ENCODE measurements at regions not wholly inside any gene's neighbourhood (a gene's known extent, or its start where the extent isn't known, plus 50 kb on each side); places are given as distances from the start of the nearest gene placed in this dataset.
A peak's percentile ranks its signal among the peaks of the same experiment; 100 is the strongest.

DNA sequence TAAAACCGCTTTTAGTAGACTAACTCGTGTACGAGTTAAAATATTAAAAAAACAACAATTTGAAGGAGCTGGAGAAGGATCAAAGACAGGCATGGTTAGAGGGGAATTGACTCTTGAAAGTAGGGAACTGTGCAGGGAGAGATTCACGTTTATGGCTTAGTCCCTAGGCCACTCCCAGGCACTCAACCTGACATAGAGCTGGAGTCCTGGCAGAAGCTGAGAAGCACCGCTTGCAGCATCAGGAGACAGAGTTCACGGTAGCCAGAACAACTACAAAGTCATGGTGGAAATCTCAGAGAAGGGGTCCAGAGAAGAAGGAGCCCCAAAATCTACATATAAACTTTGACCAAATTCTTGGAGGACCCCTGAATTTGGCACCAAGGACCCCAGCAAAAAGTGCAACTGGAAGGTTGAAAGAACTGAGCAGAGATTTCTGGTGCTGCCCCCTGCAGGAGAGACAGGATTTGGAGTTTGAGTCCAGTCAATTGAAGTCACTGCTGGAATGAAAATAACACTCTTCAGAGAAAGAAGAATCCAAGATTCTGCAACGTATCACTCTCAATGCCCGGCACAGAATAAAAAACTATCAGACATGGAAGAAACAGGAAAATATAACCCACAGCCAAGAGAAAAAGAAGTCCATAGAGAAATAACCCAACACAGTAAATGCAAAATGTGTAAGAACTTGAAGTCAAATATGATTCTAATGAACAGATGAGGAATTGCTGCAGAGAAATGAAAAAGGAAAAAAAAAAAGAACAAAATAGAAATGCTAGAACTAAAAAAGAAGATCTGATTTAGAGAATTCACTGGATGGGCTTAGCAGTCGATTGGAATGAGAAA is 493.3 kb upstream of the PODXL start:
- no peak for DNase-seq (ENCODE audit: low spot score)
- in situ Hi-C loops (cut with MboI; ENCODE audit: low sequenced_read_pairs, unreplicated experiment) = no loop called here
- TF ChIP-seq, protein P1, sequence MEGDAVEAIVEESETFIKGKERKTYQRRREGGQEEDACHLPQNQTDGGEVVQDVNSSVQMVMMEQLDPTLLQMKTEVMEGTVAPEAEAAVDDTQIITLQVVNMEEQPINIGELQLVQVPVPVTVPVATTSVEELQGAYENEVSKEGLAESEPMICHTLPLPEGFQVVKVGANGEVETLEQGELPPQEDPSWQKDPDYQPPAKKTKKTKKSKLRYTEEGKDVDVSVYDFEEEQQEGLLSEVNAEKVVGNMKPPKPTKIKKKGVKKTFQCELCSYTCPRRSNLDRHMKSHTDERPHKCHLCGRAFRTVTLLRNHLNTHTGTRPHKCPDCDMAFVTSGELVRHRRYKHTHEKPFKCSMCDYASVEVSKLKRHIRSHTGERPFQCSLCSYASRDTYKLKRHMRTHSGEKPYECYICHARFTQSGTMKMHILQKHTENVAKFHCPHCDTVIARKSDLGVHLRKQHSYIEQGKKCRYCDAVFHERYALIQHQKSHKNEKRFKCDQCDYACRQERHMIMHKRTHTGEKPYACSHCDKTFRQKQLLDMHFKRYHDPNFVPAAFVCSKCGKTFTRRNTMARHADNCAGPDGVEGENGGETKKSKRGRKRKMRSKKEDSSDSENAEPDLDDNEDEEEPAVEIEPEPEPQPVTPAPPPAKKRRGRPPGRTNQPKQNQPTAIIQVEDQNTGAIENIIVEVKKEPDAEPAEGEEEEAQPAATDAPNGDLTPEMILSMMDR (IDR thresholded peaks at IDR 0.05; ENCODE audit: borderline replicate concordance, control extremely low read depth, extremely low read depth, insufficient read depth, missing control alignments) = peak; percentile 64

DNA sequence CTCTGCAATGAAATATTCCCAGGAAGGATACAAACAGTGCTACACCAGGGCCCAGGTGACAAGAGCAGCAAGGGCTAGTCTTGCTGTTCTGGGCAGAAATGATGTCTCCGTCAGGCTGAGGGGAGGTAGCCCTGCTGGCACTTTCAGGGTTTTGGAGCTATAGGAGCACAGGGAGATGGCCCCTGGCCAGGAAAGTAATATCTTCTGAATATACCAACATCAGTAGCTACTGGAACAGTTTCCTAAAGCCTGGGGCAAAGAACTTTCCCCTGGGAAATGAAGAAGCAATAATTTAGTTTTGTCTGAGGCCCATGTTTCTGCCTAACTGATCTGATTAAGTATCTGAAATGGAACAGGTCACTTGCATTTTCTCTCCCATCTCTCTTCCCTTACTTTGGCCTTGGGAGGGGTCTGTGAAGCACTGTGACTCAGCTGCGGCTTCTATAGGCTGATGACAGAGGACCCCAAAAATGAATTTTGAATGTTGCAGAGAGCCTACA is 489.1 kb upstream of the PODXL start:
- TF ChIP-seq, protein P1 (IDR thresholded peaks at IDR 0.05; ENCODE audit: borderline replicate concordance, control extremely low read depth, extremely low read depth, insufficient read depth, missing control alignments) = no peak
- in situ Hi-C loops (cut with MboI; ENCODE audit: low sequenced_read_pairs, unreplicated experiment) = no loop called here
- no peak for DNase-seq (ENCODE audit: low spot score)

DNA sequence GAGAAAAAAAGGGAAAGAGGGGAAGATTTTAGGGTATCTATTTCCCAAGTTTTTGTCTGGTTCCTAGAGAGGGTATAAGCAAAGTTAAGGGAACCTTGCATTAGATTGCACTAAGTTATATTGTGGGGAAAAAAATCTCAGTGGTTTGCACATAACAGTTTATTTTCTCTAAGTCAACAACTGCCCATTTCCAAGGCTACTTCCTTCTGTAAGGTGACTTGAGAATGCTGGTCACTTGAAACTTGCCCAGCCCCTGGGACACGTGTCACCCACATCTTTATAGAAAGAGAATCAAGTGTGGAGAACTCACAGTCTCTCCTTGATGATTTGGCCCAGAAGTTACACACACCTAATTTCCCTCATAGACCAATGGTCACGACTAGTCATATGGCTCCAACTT is 488.6 kb upstream of the PODXL start:
- TF ChIP-seq, protein P1 (IDR thresholded peaks at IDR 0.05; ENCODE audit: borderline replicate concordance, control extremely low read depth, extremely low read depth, insufficient read depth, missing control alignments) = no peak
- DNase-seq (ENCODE audit: low spot score) = no peak
- in situ Hi-C loops (cut with MboI; ENCODE audit: low sequenced_read_pairs, unreplicated experiment) = no loop called here

DNA sequence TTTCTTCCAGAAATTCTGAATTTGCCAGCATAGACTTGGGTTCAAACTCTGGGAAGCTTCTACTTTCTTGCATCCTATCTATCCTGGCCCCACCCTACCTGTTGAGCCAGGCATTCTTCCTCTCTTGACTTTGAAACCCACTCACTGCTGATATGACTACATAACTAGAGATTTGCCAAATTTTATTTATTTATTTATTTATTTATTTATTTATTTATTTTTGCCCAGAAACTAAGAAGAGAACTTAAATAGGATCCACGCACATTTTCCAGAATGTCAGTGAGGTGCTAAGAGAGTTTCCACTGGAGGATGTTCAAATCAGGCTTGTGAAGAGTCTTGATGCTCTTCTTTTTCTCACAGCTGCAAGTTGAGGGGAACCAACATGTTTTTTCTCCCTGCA is 487.8 kb upstream of the PODXL start:
- TF ChIP-seq, protein P1 (IDR thresholded peaks at IDR 0.05; ENCODE audit: borderline replicate concordance, control extremely low read depth, extremely low read depth, insufficient read depth, missing control alignments) = no peak
- in situ Hi-C loops (cut with MboI; ENCODE audit: low sequenced_read_pairs, unreplicated experiment) = no loop called here
- DNase-seq (ENCODE audit: low spot score) = no peak

DNA sequence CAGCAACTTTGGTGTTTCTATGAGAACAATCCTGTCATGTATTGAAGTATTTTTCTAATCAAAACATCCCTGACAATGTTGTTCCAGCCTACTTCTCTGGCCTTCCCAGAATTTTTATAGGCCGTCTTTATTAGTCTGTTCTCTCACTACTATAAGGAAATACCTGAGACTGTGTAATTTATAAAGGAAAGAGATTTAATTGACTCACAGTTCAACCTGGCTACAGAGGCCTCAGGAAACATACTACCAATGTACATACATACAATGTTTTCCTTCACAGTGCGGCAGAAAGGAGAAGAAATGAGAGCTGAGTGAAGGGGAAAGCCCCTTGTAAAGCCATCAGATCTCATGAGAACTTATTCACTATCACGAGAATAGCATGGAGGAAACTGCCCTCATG is 484.7 kb upstream of the PODXL start:
- TF ChIP-seq, protein P1 (IDR thresholded peaks at IDR 0.05; ENCODE audit: borderline replicate concordance, control extremely low read depth, extremely low read depth, insufficient read depth, missing control alignments) = no peak
- DNase-seq (ENCODE audit: low spot score) = no peak
- in situ Hi-C loops (cut with MboI; ENCODE audit: low sequenced_read_pairs, unreplicated experiment) = no loop called here

DNA sequence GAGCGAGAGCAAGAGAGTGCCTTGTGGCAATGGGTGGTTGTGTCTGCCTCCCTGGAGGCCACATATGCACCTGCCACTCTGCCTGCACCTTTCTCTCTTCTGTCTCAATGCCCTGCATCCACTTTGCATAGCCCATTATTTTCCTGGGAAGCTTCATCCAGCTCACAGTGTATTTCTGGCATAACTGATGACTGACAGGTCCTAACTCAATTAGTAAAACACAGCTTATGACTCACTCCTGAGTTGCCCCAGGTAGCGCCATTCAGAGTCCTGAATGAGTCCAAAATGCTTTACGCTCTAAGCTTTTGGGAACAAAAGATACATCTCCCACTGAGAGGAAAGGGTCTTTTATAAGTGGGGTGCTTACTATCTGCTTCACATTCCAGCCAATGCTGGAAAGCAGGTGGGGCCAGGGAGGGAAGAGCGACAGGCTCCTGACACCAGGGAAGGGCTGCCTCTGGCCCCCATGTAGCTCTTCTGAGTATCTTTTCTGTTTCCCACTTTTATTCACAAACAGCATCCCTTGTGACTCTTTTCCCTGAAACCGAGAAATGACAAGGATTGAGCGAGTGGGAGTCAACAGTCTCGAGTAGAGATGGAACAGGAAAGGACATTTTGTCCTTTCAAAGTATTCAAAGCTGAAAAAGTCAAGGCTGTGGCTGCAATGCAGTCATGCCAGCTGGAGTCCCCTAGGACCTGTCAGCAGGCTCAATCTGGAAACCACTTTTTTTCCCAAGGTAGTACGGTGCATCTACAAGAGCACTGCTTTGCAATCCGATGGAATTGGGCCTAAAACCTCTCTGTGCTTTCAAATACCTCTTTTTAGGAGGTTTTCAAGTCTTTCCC is 479.3 kb upstream of the PODXL start:
- in situ Hi-C loops (cut with MboI; ENCODE audit: low sequenced_read_pairs, unreplicated experiment) = no loop called here
- DNase-seq (ENCODE audit: low spot score) = no peak
- TF ChIP-seq, protein P1 (IDR thresholded peaks at IDR 0.05; ENCODE audit: borderline replicate concordance, control extremely low read depth, extremely low read depth, insufficient read depth, missing control alignments) = no peak

Data from GM13976 (cell line).